Gastrocnemius medialis (tissue), 4 donors: ENCODE measurements at regions not wholly inside any gene's neighbourhood (a gene's known extent, or its start where the extent isn't known, plus 50 kb on each side); places are given as distances from the start of the nearest gene placed in this dataset.

Source experiments
- ATAC-seq, 2 donors: fragments of 150-250 bp; one replicate each; pipeline ENCODE4 v1.9.1; 2016
- DNase-seq, 2 donors: peaks; one replicate each; pipeline ENCODE4 v3.0.0-alpha.2; 2019
- H3K27ac ChIP-seq, 4 donors: fragments of 200-600 bp; sonication (generic); 1 replicate in 1 of 4; 2 replicates in 3 of 4; pipeline ENCODE4 v1.5.1; 2016 to 2018; ENCODE audit warnings: mild to moderate bottlenecking in 2 of 4, moderate library complexity in 1 of 4
- H3K27me3 ChIP-seq, 3 donors: fragments of 200-600 bp; sonication (generic) in 2 of 3; 1 replicate in 1 of 3; 2 replicates in 2 of 3; pipeline versions ENCODE4 v1.5.1 to v1.6.0; 2016 to 2019; ENCODE audit warnings: mild to moderate bottlenecking in 1 of 3, moderate library complexity in 1 of 3
- H3K36me3 ChIP-seq, 2 donors: fragments of 200-600 bp; sonication (generic) in 1 of 2; one replicate each; pipeline ENCODE4 v1.5.1; 2017 to 2018
- H3K4me1 ChIP-seq, 2 donors: fragments of 200-600 bp; sonication (generic) in 1 of 2; one replicate each; pipeline ENCODE4 v1.5.1; 2016 to 2017; ENCODE audit warnings: mild to moderate bottlenecking in 2 of 2
- H3K4me3 ChIP-seq, 4 donors: fragments of 200-600 bp; sonication (generic) in 3 of 4; 1 replicate in 1 of 4; 2 replicates in 3 of 4; pipeline ENCODE4 v1.5.1; 2016 to 2019; ENCODE audit warnings: mild to moderate bottlenecking in 2 of 4
- H3K9me3 ChIP-seq, 3 donors: fragments of 200-600 bp; sonication (generic) in 2 of 3; 1 replicate in 1 of 3; 2 replicates in 2 of 3; pipeline ENCODE4 v1.5.1; 2016 to 2019
- POLR2A ChIP-seq, 2 donors: fragments of 450-650 bp; IDR thresholded peaks; one replicate each; pipeline ENCODE4 v1.6.1; 2017; ENCODE audit warnings: antibody characterized with exemption in 2 of 2, mild to moderate bottlenecking in 2 of 2, moderate library complexity in 2 of 2
- in situ Hi-C, 4 donors: fragments of 200-750 bp; cut with MboI; loops; one replicate each; pipeline versions ENCODE4 v1.15.0 to v1.8.0; 2017; ENCODE audit warnings: low sequenced_read_pairs in 4 of 4
- intact Hi-C: fragments of 100-400 bp; cut with DNase I; formaldehyde crosslinking; loops from one replicate; pipeline ENCODE4 v1.15.1; 2023; ENCODE audit warnings: low total_unique reads
- TF ChIP-seq, protein P1 (sequence below), 5 experiments: fragments of 450-650 bp in 3 of 5; fragments of 200-600 bp in 2 of 5; sonication (generic) in 2 of 5; IDR thresholded peaks in 4 of 5; conservative IDR thresholded peaks in 1 of 5; 1 replicate in 4 of 5; 2 replicates in 1 of 5; pipeline ENCODE4 v1.5.1; 2016 to 2019; ENCODE audit warnings: antibody characterized with exemption in 5 of 5, mild to moderate bottlenecking in 3 of 5, moderate library complexity in 3 of 5

DNA sequence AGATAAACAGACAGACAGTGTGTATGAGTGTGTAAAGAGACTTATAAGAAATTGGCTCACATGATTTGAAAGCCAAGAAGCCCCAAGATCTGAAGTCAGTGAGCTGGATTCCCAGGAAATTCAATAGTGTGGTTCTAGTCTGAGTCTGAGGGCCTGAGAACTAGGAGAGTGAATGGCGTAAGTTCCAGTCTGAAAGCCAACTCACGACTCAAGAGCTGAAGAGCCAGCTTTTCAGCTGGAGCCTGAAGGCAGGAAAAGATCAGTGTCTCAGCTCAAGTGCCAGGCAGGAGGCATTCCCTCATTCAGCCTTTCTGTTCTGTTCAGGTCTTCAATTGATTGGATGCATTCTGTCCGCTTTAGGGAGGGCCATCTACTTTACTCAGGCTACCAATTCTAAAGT, 257.2 kb downstream of the PLPP3 start:
- DNase-seq (peak in 1 of 2 donors; percentile 44), ATAC-seq (peak; percentile 62 to 90)
- in situ Hi-C loops = no loop called here
- TF ChIP-seq, protein P1, sequence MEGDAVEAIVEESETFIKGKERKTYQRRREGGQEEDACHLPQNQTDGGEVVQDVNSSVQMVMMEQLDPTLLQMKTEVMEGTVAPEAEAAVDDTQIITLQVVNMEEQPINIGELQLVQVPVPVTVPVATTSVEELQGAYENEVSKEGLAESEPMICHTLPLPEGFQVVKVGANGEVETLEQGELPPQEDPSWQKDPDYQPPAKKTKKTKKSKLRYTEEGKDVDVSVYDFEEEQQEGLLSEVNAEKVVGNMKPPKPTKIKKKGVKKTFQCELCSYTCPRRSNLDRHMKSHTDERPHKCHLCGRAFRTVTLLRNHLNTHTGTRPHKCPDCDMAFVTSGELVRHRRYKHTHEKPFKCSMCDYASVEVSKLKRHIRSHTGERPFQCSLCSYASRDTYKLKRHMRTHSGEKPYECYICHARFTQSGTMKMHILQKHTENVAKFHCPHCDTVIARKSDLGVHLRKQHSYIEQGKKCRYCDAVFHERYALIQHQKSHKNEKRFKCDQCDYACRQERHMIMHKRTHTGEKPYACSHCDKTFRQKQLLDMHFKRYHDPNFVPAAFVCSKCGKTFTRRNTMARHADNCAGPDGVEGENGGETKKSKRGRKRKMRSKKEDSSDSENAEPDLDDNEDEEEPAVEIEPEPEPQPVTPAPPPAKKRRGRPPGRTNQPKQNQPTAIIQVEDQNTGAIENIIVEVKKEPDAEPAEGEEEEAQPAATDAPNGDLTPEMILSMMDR (IDR thresholded peaks at IDR 0.05 in 4 of 5, conservative IDR thresholded peaks at IDR 0.05 in 1 of 5) = no peak
- Histone ChIP-seq H3K4me3 (no peak overlapping the region), H3K27ac (peak overlapping the region in 3 of 4 donors; percentile 14 to 38 (median 35)), H3K4me1 (peaks cover 7 to 10% of the 10 kb centered on the region in 2 donors), H3K36me3 (no peaks in the 10 kb centered on the region), H3K27me3 (no peaks in the 10 kb centered on the region), H3K9me3 (no peaks in the 10 kb centered on the region)
- intact Hi-C loops = no loop called here

GRCh38 chr1:56321150-56321490, 258.2 kb downstream of the PLPP3 start:
- Histone ChIP-seq H3K4me3 (no peak overlapping the region), H3K4me1 (peaks cover 7 to 10% of the 10 kb centered on the region in 2 donors), H3K27me3 (no peaks in the 10 kb centered on the region), H3K27ac (no peak overlapping the region), H3K36me3 (no peaks in the 10 kb centered on the region), H3K9me3 (no peaks in the 10 kb centered on the region)
- no peak for ATAC-seq
- no peak for DNase-seq
- TF ChIP-seq POLR2A (IDR thresholded peaks at IDR 0.05) = no peak
- TF ChIP-seq, protein P1 (IDR thresholded peaks at IDR 0.05 in 4 of 5, conservative IDR thresholded peaks at IDR 0.05 in 1 of 5) = no peak
- in situ Hi-C loops (no loop called here), intact Hi-C loops (no loop called here)

- intact Hi-C loops (no loop called here), in situ Hi-C loops (no loop called here)
- Histone ChIP-seq H3K9me3 (no peaks in the 10 kb centered on the region), H3K27ac (no peak overlapping the region), H3K36me3 (no peaks in the 10 kb centered on the region), H3K27me3 (no peaks in the 10 kb centered on the region), H3K4me3 (no peak overlapping the region), H3K4me1 (peaks cover 7 to 10% of the 10 kb centered on the region in 2 donors)
- DNase-seq (no peak), ATAC-seq (no peak)
- TF ChIP-seq POLR2A (IDR thresholded peaks at IDR 0.05) = no peak
These were observed 258.8 kb downstream of the PLPP3 start for GRCh38 chr1:56320464-56321149.

DNA sequence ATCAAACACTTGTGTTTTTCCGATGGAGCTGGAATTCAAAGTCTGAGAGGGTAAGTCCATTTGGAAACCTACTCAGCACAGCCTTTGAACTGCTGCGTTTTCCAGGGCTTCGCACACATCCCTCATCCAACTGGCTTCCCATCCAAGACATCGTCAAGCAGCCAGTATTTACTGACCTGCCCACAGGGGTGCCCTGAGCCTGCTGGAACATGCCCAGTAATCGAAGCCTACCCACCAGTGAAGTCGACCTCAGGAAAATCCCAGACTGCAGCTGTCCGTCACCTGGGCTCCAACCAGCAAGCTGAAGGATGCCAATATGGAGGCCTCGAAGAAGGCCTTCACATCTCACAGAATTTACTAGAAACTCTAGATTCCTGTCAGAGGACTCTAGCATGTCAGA, 261.6 kb downstream of the PLPP3 start:
- intact Hi-C loops (no loop called here), in situ Hi-C loops (no loop called here)
- DNase-seq = no peak
- TF ChIP-seq POLR2A (IDR thresholded peaks at IDR 0.05) = no peak
- TF ChIP-seq, protein P1 (IDR thresholded peaks at IDR 0.05 in 4 of 5, conservative IDR thresholded peaks at IDR 0.05 in 1 of 5) = no peak
- H3K9me3 ChIP-seq = no peaks in the 10 kb centered on the region
- H3K27ac ChIP-seq = no peak overlapping the region
- H3K36me3 ChIP-seq = peaks cover 0 to 8% of the 10 kb centered on the region in 2 donors
- H3K27me3 ChIP-seq = no peaks in the 10 kb centered on the region
- no peak overlapping the region for H3K4me3 ChIP-seq
- H3K4me1 ChIP-seq = peaks cover 7 to 10% of the 10 kb centered on the region in 2 donors
- no peak for ATAC-seq

DNA sequence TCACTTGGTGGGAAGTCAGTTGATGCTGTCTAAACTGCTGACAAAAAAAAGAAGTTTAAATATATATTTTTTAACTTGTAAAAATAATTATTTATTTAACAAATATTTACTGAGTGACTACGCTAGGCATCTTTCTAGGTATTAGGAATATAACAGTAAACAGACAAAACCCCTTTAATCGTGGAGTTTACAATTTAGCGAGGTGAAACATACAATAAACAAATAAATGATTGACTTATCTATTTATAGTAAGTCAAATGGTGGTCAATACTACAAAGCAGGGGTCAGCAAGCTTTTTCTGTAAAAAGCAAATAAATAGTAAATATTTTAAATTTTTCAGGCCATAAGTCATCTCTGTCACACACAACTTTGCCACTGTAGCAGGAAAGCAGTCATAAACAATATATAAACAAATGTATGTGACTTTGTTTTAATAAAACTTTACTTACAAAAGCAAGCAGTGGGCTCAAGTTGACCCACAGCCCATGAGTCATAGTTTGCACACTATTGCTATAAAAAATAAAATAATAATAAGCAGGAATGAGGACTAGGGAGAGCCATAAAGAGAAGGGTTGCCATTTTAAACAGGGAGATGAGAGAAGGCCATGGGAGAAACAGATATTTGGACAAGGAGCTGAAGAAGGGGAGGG, 263.9 kb downstream of the PLPP3 start:
- no peak for DNase-seq
- H3K36me3 ChIP-seq = peaks cover 0 to 8% of the 10 kb centered on the region in 2 donors
- no peak for TF ChIP-seq POLR2A (IDR thresholded peaks at IDR 0.05)
- TF ChIP-seq, protein P1 (IDR thresholded peaks at IDR 0.05 in 4 of 5, conservative IDR thresholded peaks at IDR 0.05 in 1 of 5) = no peak

More for the DNA sequence above, 263.9 kb downstream of the PLPP3 start:
- in situ Hi-C loops (no loop called here), intact Hi-C loops (no loop called here)
- no peaks in the 10 kb centered on the region for H3K27me3 ChIP-seq
- no peak overlapping the region for H3K4me3 ChIP-seq
- no peaks in the 10 kb centered on the region for H3K4me1 ChIP-seq
- no peaks in the 10 kb centered on the region for H3K9me3 ChIP-seq
- no peak for ATAC-seq
- H3K27ac ChIP-seq = no peak overlapping the region
